ENCODE measurements at regions not wholly inside any gene's neighbourhood (a gene's known extent, or its start where the extent isn't known, plus 50 kb on each side); places are given as distances from the start of the nearest gene placed in this dataset.

DNA sequence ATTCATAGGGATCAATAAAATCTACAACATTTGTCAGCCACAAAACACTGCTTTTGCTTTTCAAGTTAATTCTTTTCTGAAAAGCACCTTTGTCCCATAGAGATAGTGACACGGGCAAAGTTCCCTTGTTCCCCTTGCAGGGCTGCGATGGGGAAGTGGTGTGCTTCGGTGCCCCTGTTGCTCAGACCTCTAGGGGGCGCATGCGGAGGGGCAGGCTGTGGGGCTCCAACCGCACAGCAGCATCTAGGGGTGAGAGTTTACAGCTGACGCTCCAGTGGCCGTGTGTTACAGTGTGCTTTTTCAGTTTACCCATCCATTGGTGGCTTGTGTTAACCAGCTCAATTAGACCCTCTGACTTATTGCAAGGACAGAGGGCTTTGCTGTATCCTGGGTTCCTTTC lies 1432.2 kb upstream of the ACVR2A start:
- TF ChIP-seq, protein P1, sequence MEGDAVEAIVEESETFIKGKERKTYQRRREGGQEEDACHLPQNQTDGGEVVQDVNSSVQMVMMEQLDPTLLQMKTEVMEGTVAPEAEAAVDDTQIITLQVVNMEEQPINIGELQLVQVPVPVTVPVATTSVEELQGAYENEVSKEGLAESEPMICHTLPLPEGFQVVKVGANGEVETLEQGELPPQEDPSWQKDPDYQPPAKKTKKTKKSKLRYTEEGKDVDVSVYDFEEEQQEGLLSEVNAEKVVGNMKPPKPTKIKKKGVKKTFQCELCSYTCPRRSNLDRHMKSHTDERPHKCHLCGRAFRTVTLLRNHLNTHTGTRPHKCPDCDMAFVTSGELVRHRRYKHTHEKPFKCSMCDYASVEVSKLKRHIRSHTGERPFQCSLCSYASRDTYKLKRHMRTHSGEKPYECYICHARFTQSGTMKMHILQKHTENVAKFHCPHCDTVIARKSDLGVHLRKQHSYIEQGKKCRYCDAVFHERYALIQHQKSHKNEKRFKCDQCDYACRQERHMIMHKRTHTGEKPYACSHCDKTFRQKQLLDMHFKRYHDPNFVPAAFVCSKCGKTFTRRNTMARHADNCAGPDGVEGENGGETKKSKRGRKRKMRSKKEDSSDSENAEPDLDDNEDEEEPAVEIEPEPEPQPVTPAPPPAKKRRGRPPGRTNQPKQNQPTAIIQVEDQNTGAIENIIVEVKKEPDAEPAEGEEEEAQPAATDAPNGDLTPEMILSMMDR (IDR thresholded peaks at IDR 0.05): no peak
- TF ChIP-seq POLR2A (IDR thresholded peaks at IDR 0.05): no peak
